RWPE1 (cell line): ENCODE measurements at regions not wholly inside any gene's neighbourhood (a gene's known extent, or its start where the extent isn't known, plus 50 kb on each side); places are given as distances from the start of the nearest gene placed in this dataset.
"Not testable (repeated sequence)": the region's sequence is repeated elsewhere in the genome, so short reads cannot be mapped to it uniquely, and the experiment has no call there.

Experiments
- CTCF ChIA-PET: fragments of 350-600 bp; sonication (Branson Sonifier 250); formaldehyde crosslinking; extraction: SDS; loops from one replicate; lab custom pipeline; 2021; lab: Yijun Ruan, JAX
- POLR2A ChIA-PET: fragments of 400-600 bp; formaldehyde crosslinking; extraction: SDS; loops from one replicate; lab custom pipeline; 2020; ENCODE audit warnings: antibody characterized with exemption; ENCODE audit not compliant: low non-redundant PET; lab: Yijun Ruan, JAX
- DNase-seq: peaks from one replicate; pipeline ENCODE4 v3.0.0; 2012; ENCODE audit warnings: low spot score
- H3K27ac ChIP-seq: fragments of 450-650 bp; 2 replicates; pipeline ENCODE4 v1.5.1; 2017
- TF ChIP-seq, protein P1 (sequence below): fragments of 450-650 bp; conservative IDR thresholded peaks from 2 replicates; pipeline ENCODE4 v1.5.1; 2017; ENCODE audit warnings: low read depth, mild to moderate bottlenecking

DNA sequence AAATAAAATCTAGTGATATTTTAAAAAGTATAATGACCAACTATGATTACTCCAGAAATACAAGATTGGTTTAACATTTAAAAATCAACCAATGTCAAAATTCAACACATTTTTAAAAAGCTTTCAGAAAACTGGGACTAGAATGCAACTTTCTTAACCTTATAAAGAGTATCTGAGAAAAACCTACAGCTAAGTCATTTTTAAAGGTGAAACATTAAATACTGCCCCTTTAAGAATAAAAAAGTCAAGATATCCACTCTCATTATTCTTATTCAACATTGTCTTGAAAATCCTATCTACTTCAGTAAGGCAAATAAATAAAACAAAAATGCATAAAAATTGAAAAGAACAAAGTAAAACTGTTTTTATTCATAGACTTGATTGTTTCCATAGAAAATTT is 673.2 kb downstream of the UQCRFS1 start:
- ChIA-PET CTCF (no interaction called here), POLR2A (no interaction called here)
- no peak overlapping the region for H3K27ac ChIP-seq
- TF ChIP-seq, protein P1, sequence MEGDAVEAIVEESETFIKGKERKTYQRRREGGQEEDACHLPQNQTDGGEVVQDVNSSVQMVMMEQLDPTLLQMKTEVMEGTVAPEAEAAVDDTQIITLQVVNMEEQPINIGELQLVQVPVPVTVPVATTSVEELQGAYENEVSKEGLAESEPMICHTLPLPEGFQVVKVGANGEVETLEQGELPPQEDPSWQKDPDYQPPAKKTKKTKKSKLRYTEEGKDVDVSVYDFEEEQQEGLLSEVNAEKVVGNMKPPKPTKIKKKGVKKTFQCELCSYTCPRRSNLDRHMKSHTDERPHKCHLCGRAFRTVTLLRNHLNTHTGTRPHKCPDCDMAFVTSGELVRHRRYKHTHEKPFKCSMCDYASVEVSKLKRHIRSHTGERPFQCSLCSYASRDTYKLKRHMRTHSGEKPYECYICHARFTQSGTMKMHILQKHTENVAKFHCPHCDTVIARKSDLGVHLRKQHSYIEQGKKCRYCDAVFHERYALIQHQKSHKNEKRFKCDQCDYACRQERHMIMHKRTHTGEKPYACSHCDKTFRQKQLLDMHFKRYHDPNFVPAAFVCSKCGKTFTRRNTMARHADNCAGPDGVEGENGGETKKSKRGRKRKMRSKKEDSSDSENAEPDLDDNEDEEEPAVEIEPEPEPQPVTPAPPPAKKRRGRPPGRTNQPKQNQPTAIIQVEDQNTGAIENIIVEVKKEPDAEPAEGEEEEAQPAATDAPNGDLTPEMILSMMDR = no peak
- DNase-seq = no peak

GRCh38 chr19:28538579-28538978 is 674.4 kb downstream of the UQCRFS1 start:
- POLR2A ChIA-PET, H3K27ac ChIP-seq, DNase-seq, CTCF ChIA-PET: not testable (repeated sequence)

DNA sequence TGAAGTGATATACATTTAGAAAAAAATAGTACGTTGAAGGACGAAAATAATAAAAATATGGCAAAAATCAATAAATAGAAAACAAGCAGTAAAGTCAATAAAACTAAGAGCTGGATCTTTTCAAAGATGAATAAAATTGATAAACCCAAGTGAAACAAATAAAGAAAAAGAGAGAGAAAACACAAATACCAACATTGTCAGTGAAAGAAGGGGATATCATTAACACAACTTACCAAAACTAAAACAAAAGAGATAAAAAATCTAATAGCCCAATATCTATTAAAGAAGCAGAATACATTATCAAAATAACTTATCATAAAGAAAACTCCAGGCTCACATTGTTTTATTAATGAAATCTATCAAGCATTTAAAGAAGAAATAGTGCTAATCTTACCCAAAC is 675.1 kb downstream of the UQCRFS1 start:
- no peak for DNase-seq
- ChIA-PET POLR2A (no interaction called here), CTCF (no interaction called here)
- no peak overlapping the region for H3K27ac ChIP-seq
- TF ChIP-seq, protein P1 = no peak

DNA sequence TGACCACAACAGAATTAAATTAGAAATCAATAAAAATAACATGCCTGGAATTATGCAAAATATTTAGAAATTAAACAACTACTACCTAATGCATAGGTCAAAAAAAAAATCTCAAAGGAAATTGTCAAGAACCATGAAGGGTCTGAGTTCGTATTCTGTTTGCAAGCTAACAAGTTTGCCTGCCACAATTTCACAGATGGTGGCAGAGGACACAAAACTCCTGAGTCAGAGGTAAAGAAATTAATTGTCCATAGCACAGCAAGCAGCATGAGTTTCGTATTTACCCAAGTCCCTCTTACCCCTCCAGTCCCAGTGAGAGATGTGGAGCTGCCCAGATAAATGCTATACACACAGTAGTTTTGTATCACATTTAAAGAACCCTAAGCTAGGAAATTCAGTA is 675.9 kb downstream of the UQCRFS1 start:
- TF ChIP-seq, protein P1 = no peak
- no peak for DNase-seq
- ChIA-PET CTCF (no interaction called here), POLR2A (no interaction called here)
- H3K27ac ChIP-seq = no peak overlapping the region

DNA sequence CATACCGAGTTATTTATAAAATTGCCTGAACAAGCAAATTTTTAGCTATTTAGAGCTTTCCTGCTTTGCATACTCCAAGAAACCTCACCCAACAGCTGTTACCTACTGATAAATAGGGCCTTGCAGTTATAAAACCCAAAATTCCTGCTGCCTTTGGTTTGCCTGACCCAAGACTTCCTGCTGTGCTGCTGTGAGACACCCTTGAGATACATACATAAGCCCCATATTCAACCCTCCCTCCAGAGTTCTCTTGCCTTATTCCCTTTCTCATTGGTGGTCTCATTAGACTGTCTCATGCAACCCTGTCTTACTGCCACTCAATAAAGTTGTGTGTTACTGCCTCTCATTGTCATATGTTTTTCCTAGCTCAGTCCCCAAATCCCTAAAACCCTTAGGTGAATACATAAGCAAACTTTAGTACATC is 677.6 kb downstream of the UQCRFS1 start:
- CTCF ChIA-PET = no interaction called here
- POLR2A ChIA-PET = no interaction called here
- no peak overlapping the region for H3K27ac ChIP-seq
- TF ChIP-seq, protein P1 = no peak
- DNase-seq = no peak

DNA sequence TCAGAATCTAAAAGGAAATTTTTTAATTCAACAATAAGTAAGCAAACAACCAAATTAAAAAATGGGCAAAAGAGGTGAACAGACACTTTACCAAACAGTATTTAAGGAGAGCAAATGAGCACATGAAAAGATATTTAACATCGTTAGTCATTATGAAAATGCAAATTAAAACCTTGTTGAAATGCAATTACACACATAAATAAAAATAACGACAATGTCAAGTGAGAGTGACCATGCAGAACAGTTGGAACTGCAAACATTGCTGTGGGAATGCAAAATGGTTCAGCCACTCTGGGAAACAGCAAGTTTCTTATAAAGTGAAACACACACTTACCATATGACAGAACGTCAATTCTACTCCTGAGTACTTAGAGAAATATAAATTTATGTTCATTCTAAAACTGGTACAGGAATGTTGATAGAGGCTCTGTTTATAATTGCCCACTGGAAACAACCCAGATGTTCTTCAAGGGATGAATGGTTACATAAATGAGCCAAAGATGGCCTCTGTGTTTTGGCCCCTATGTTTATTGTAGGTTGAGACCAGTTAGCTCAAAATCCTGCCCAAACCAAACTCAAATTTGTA is 678.1 kb downstream of the UQCRFS1 start:
- H3K27ac ChIP-seq = no peak overlapping the region
- TF ChIP-seq, protein P1 = no peak
- CTCF ChIA-PET = no interaction called here
- POLR2A ChIA-PET = no interaction called here
- DNase-seq = no peak

GRCh38 chr19:28532765-28533341 is 680.1 kb downstream of the UQCRFS1 start:
- TF ChIP-seq, protein P1 = no peak
- ChIA-PET CTCF (no interaction called here), POLR2A (no interaction called here)
- no peak for DNase-seq
- no peak overlapping the region for H3K27ac ChIP-seq
